HG03342 (cell line): ENCODE measurements at regions not wholly inside any gene's neighbourhood (a gene's known extent, or its start where the extent isn't known, plus 50 kb on each side); places are given as distances from the start of the nearest gene placed in this dataset.
"Not testable (repeated sequence)": the region's sequence is repeated elsewhere in the genome, so short reads cannot be mapped to it uniquely, and the experiment has no call there.

Source experiments
- ATAC-seq: cut with Tn5 transposase; IDR thresholded peaks from one replicate; pipeline ENCODE4 v1.9.1; 2021; ENCODE audit warnings: mild to moderate bottlenecking, moderate library complexity; ENCODE audit not compliant: unreplicated experiment

DNA sequence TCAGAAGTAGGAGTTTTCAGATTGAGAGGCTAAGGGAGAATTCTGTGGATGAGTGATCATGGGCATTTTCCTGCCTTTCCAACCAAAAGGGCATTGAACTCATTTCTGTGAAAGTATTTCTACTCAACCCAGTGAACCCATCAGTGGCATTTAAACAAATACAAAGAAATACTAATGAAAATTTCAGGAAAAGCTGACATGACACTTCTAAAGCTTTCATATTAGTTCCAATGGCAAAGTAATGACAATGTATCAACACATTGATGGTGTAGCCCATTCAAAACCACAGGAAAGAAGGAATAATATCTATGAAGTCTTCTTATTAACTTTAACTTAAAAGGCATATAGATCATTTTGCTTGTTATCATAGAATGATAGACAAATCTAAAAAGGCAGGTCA, 183.5 kb upstream of the ANXA10 start:
- no peak for ATAC-seq

DNA sequence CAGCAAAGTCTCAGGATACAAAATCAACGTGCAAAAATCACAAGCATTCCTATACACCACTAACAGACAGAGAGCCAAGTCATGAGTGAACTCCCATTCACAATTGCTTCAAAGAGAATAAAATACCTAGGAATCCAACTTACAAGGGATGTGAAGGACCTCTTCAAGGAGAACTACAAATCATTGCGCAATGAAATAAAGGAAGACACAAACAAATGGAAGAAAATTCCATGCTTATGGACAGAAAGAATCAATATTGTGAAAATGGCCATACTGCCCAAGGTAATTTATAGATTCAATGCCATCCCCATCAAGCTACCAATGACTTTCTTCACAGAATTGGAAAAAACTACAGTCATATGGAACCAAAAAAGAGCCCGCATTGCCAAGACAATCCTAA, 179.8 kb upstream of the ANXA10 start:
- not testable (repeated sequence) for ATAC-seq

DNA sequence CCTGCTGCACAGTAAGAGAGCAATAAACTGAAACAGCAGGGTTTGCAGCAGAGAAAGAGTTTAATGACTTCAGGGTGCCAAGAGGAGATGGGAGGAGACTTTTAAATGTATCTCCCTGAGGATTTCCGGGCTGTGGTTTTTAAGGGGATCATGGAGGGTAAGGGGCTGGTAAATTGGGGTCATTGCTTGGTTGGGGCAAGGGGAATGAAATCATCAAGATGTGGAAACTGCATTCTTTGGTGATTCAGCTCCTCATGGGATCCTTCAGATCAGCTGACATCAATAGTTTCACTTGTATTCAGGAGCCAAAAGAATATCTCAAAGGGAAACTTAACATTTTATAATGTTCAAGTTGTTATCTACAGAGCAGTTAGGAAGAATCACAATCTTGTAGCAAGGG, 174.3 kb upstream of the ANXA10 start:
- ATAC-seq: no peak

DNA sequence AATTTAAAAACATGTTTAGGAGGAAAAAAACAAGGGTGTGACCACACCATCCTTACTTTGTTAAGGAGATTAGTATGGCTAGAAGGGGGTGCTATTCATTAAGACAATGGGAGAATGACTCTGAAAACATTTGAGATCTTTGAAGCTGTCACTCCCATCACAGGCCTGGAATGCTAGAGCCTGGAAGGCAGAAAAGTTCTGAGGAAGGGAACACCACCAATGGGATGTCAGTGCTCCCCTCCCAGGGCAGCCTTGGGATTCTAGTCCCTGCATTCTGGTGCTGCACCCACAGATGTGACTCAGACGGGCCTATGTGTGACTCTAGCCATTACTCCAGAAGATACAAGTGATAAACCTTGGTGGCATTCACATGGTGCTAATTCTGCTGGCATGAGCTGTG, 162.2 kb upstream of the ANXA10 start:
- ATAC-seq: no peak

DNA sequence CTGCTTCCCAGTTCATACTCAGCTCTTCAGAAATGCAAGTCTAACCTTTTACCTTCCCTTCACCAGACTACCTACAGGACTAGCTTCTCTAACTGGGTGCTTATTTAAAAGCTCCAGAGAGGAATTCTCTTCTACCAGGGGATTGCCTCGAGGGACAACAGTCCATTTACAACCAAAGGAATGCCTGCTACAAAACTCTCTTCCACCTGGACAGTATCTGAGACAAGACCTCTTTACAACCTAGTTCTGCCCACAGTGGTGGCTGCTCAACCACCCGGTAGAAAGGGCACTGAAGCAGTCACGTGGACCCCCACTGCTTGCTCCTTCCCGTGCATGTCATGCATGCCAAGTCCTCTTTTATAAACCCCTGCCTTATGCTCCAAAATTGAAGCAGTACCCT, 158.1 kb upstream of the ANXA10 start:
- ATAC-seq: no peak

DNA sequence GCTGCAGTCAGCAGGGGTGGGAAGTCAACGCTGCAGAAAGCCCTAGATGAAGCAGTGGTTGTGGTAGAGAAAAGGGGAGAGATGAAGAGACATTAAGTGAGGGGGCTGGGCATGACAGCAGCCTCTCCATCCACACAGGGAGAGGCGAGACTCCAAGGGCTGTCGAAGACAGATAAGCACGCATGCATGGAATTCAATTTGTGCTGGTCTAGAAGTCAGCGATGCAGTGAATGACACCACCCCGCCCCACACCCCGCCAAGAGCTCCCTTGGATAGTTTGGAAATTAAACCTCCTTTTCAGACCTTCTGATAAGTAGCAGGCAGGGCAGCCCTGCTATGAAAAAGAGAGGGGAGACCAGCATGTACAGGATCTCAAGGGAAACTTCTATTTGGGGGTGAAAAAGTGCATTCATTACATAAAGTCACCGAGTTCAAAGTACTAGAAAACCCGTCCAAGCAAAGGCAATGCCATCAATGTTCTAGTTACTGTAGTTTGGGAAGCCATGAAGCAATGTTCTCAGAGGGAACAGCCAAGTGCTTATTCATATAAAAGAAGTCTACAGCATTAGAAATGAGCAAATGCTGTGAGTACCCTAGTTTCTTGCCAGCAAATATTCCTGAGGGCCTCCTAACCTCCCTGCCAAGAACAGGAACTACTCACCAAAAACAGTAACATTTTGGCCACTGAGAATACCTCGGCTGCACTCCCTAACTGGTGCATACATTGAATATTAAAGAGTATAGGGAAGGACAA, 152.3 kb upstream of the ANXA10 start:
- no peak for ATAC-seq

DNA sequence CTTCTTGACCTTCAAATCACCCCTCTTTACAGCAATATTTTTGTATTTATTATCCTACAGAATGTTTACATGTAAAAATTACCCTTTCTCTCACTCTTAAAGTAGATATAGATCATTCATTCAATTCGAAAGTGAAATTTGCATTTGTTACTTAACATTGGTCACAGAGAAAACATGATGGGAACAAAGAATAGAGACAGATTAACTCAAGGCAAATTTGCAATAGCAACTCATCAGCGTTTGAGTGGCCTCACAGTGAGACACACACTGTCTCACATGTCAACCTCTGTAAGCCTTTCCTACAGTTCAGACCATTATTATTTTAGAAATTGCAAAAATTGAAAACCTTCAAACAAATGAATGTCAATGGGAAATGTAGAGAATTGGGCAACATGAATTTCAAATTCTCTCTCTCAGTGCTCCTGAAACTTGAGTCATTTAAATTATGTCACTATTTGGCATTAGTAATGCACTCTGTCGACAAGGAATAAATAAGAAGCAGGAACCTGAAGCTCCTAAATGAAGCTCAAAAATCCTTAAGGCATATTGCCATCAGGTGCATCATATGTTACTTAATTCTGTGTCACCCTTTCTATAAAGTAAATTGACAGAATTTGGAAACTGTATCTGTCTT, 148.3 kb upstream of the ANXA10 start:
- peak; percentile 65 for ATAC-seq

DNA sequence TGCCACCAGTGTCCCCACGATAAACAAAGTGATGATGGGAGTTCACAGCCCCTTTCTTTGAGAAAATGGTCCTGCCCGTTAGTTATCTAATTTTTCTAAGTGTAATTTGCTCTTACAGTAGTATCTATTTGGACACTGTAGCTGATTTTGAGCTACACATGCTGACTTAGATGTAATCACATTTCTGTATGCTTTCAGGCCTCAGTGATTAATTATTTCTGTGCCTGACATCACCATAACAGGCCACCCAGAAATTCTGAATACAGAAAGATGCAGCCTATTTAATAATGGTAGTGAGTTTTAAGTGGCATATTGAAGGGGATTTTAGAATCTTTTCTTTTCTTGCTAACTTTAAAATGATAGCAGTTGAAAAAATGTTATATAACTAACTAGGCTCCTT, 147.6 kb upstream of the ANXA10 start:
- no peak for ATAC-seq

DNA sequence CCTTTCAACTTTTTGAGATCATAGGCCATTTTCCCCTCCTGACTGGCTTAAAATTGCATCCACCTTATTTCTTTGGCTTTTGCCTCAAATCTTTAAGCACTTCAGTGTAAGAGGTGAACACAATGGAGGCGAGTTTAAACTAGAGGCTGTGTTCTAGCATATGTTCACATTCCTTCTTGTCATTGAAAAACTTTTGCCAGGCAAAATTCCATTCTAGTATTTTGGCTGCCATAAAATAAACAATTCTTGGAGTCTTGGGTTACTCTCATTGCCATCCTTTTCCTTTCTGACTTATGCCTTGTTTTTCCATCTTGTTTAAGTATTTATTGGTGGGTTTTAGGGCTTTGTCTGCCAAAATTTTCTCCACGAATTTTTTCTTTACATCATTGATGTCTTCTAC, 137.3 kb upstream of the ANXA10 start:
- ATAC-seq: no peak

DNA sequence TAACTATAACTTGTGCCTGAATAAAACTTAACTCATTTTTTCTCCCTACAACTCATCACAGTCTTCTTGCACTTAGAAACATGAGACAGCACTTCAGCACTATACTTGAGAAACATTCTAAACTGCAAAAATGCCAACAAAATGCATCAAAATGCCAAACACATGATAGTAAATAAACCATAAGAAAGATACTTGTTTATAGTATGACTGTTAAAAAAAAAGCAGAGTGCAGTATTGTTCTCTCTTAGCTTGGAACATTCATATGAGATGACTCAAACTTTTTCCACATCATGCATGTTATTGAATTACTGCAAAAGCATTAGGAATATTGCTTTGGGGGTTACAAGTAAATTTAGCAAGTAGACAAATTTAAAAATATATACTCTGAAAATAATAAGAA, 135.7 kb upstream of the ANXA10 start:
- no peak for ATAC-seq

DNA sequence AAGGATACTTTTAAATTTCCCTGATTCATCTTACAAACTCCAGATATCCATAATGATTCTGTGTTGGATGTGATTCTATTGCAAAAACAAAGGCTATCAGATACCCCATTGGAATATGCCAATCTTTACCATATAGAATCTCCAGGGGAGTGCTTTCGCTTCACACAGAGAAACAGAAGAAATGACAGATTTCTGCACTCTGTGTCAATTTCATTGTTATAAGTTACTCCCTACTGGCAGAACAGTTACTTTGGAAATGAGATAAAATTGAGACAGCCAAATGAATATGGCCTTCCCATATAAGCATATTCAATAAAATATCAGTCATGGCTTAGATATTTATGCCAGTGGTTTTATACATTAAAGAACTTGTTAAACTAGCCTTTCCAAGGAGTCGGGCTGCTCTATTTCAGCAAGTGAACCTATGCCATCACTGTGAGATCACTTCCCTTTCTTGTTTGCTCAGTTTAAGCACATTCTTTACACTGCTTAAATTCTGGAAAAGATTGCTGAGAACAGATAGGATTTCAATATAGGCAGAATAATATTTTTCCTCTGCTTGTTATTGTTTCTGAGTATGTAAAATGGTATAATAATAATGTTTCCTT, 127.5 kb upstream of the ANXA10 start:
- ATAC-seq: no peak

DNA sequence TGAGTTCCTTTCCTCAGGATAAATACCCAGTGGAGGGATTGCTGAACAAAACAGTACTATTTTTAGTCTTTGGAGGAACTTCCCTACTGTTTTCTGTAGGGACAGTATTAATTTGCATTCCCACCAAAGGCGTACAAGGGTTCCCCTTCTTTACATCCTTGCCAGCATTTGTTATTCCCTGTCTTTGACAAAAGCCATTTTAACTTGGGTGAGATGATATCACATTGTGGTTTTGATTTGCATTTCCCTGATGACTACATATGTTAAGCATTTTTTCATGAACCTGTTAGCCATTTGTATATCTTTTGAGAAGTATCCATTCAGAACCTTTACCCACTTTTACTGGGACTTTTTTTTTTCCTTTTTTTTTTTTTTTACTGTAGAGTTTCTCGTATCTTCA, 126.2 kb upstream of the ANXA10 start:
- no peak for ATAC-seq

DNA sequence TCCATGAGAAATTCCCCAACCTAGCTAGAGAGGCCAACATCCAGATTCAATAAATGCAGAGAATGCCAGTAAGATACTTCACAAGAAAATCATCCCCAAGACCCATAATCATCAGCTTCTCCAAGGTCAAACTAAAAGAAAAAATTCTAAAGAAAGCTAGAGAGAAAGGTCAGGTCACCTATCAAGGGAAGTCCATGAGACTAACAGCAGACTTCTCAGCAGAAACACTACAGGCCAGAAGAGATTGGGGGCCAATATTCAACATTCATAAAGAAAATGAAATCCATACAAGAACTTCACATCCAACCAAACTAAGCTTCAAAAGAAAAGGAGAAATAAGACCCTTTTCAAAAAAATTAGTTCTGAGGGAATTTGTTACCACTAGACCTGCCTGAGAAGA, 118.8 kb upstream of the ANXA10 start:
- no peak for ATAC-seq

DNA sequence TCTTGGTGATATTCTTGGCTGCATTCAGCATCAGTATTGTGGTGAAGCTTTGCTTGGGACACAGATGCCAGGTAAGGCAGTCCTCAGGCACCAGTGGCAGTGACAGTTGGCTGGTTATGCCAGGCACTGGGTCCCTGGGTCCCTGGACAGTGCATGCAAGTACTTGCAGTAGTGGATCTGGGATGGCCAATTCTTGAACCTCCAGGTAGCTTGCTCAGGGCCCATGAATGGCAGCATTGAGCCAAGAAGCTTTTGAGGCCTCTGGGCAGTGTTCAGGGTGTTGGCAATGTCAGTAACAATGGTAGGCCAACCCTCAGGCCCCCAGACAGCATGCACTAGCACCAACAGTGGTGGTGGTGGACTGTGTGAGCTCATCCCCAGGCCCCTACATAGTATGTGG, 106.8 kb upstream of the ANXA10 start:
- no peak for ATAC-seq

DNA sequence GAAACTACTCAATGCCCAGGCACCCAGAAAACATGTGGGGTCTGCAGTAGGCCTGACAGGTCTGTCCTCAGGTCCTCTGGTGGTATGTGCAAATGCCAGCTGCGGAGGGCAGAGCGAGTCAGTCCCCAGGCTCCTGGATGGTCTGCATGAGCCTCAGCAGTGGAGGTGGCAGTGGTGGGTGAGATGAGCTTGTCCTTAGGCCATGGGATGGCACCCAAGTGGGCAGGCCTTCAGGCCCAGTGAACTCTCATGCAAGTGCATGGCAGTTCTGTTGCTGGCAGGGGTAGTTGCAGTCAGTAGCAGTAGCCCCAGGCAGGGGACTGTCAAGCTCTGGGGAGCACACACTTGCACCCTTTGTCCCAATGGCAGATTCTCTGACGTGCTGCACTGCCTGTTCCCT, 106.3 kb upstream of the ANXA10 start:
- ATAC-seq: no peak

DNA sequence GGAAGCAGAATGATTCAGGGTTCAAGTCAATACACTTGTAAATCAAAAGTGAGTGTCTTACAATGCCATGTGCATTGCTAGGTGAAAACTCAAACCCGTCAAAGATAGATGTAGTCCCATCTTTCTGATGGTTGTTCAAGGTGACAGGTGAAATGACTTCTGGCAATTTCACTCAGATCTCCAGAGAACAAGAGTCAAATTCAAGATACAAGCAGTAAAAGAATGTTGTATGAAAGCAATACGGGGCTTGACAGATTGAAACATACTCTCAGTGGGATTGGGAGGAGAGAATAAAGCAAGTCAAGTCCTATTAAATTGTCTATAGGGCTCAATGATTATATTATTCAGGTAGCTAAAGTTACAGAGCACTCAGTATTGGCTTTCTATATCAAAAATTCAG, 105.1 kb upstream of the ANXA10 start:
- ATAC-seq: no peak

DNA sequence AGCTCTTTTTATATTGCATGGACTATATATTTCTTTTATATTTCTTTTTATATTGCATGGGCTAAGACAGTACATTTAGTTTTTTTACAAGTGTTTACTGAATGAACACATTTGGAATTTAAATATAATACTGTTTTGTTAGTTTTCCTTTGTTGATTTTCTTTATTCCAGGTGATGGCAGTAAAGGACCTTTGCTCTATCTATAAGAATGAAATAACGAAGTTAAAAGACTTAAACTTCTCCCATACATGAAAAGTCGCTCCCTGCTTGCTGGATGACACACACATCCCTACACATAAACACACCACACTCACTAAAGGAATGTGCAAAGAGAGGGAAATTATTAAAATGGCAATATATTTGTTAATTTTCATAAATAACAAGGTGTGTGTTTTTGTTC, 102.5 kb upstream of the ANXA10 start:
- ATAC-seq: no peak

DNA sequence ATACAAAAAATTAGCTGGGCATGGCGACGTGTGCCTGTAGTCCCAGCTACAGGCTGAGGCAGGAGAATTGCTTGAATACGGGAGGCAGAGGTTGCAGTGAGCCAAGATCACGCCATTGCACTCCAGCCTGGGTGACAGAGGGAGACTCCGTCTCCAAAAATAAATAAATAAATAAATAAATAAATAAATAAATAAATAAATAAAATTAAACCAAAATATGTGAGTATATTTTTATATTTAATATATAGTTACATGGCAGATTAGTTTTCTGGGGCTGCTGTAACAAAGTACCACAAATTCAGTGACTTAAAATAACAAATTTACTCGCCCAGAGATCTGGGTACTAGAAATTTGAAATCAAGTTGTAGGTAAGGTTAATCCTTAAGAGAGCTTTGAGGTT, 84.2 kb upstream of the ANXA10 start:
- ATAC-seq: not testable (repeated sequence)

DNA sequence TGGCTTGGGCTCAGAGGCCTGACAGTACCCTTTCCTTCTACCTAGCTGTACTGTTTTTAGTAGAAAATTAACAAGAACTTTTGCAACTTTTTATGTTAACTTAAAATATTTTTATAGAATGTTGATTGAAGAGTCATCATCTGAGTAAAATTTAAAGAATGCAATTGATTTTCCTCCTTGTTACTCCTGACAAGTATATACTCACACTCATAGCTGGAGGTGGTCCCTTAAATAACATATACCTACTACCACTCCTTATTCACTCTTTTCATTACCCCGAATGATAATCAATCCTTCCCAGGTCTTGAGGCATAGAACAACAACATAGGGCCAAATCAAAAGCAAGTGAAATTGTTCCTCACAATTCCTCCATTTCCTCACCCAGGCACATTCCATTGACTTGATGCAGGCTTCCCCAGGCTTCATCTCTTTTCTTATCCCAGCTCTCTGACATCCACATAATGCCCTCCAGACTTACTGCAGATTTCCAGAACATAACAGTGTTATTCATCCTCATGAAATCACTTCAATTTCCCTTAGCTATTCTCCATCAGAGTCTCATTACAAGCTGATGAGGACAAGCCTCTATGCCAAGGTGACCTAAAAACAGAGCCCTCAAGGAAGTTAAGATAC, 73.2 kb upstream of the ANXA10 start:
- no peak for ATAC-seq

DNA sequence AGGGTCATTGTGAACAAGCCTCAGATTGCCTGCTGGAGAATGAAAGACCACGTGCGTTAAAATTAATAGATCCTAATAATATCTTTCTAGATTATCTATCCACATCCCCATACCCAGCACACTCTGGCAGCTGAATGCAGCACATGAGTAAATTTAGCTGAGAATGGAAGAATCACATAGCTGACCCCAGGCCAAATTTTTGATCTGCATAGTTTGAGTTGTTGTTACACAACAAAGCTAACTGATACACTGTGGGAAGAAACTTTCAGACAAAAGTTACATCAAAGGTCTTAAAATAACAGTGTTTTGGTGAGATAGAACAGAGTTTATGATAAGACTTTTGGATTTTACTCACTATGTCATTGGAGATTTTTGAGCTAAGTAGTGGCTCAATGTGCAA, 72.4 kb upstream of the ANXA10 start:
- no peak for ATAC-seq

DNA sequence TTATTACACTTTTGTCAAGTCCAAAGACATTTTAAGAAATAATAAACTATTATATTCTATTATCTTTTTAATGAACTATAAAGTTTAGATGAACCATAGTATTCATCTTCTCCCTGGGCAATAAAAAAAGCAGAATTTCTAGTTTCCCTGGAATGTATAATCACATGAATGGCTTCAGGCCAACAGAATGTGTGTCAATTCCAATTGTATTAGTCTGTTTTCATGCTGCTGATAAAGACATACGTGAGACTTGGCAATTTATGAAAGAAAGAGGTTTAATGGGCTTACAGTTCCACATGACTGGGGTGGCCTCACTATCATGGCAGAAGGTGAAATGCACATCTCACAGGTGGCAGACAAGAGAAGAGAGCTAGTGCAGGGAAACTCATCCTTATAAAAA, 70.7 kb upstream of the ANXA10 start:
- ATAC-seq: no peak

DNA sequence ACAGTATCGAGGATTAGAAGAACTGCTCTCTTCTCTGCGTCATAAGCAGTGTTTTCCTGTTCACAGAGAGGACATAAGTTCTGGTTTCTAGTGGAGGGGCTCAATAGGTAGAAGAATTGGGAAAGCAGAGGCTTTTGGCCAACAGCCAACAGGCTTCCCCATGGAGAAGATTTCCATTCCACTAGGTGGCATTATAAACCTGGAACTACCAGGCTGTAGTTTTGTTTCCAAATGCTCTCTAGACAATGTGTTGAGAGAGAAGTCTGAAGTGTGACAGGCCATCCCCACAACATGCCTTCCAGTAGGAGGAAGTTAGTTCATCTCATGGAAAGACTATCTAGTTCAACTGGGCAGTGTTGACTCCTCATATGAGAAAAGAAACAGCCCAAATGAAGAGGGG, 63.8 kb upstream of the ANXA10 start:
- no peak for ATAC-seq
